Activated naive CD4-positive, alpha-beta T cell treated with anti-CD3 and anti-CD28 coated beads, Interleukin-2, amount 10 ng/mL, durations not matched to agents 7 days and 5 days (primary cell): ENCODE measurements at regions not wholly inside any gene's neighbourhood (a gene's known extent, or its start where the extent isn't known, plus 50 kb on each side); places are given as distances from the start of the nearest gene placed in this dataset.

Source experiments
- CTCF ChIA-PET: fragments of 350-600 bp; sonication (Branson Sonifier 250); formaldehyde crosslinking; loops from one replicate; lab custom pipeline; 2021; ENCODE audit warnings: antibody characterized with exemption; lab: Charles Lee
- DNase-seq: peaks from one replicate; pipeline ENCODE4 v3.0.0-alpha.2; 2020
- H3K27ac Mint-ChIP-seq: one replicate; pipeline ENCODE4 v1.8.0; 2021; ENCODE audit warnings: mild to moderate bottlenecking, moderate library complexity, mixed read lengths
- H3K27me3 Mint-ChIP-seq: one replicate; pipeline ENCODE4 v1.8.0; 2021; ENCODE audit warnings: mild to moderate bottlenecking, mixed read lengths
- H3K36me3 Mint-ChIP-seq: one replicate; pipeline ENCODE4 v1.8.0; 2021; ENCODE audit warnings: mixed read lengths
- H3K4me1 Mint-ChIP-seq: one replicate; pipeline ENCODE4 v1.8.0; 2021; ENCODE audit warnings: mixed read lengths
- H3K4me3 Mint-ChIP-seq: one replicate; pipeline ENCODE4 v1.8.0; 2021; ENCODE audit warnings: mild to moderate bottlenecking, moderate library complexity, mixed read lengths
- H3K9me3 Mint-ChIP-seq: one replicate; pipeline ENCODE4 v1.8.0; 2021; ENCODE audit warnings: mixed read lengths

DNA sequence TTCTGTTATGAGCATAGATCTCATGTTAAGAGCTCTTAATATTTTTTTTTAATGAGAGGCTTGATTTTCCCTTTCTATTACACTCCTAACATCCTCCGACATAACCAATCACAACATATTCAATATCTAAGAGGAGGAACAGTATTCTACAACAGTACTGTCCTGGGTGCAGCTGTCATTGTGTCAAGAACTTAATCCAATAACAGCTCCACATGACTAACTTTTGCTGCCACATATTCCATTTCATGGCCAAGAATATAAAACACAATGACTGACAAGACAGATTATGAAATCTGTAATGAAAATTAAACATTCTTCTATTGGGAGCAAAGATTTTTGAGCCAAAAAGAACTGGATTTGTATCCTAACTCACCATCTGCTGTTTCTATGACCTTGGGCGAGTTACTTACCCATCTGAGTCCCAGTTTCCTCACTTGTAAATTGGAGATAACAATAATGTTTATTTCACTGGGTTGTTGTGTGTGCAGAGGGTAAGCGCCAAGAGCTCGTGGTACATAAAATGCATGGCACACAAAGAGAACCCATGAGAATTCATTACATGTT lies 405.6 kb downstream of the SPRY1 start:
- Mint-ChIP-seq H3K4me3 (no peak overlapping the region), H3K27ac (no peak overlapping the region), H3K27me3 (peaks cover 3% of the 10 kb centered on the region), H3K4me1 (no peaks in the 10 kb centered on the region), H3K9me3 (no peaks in the 10 kb centered on the region), H3K36me3 (no peaks in the 10 kb centered on the region)
- CTCF ChIA-PET: no interaction called here
- no peak for DNase-seq

DNA sequence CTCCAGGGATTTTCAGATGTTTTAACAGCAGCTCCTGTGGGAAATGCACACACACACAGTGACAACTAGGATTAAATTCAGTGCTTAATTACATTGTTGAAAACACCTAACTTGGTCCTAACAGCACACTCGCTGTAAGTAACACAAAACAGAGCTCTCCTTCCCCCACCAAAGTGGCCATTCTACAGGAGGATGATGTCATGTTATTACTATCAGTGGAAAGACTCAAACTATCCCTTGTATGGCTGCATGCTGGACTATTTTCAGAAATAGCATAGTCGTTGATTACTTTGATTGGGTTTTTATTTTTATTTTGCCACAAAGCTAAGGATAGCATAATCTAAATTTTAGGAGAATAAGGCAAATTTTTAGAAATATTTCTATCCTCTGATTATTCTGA lies 406.3 kb downstream of the SPRY1 start:
- peaks cover 3% of the 10 kb centered on the region for H3K27me3 Mint-ChIP-seq
- H3K36me3 Mint-ChIP-seq: no peaks in the 10 kb centered on the region
- no peak overlapping the region for H3K4me3 Mint-ChIP-seq
- CTCF ChIA-PET: no interaction called here
- no peak for DNase-seq
- no peaks in the 10 kb centered on the region for H3K4me1 Mint-ChIP-seq
- H3K9me3 Mint-ChIP-seq: no peaks in the 10 kb centered on the region
- no peak overlapping the region for H3K27ac Mint-ChIP-seq

DNA sequence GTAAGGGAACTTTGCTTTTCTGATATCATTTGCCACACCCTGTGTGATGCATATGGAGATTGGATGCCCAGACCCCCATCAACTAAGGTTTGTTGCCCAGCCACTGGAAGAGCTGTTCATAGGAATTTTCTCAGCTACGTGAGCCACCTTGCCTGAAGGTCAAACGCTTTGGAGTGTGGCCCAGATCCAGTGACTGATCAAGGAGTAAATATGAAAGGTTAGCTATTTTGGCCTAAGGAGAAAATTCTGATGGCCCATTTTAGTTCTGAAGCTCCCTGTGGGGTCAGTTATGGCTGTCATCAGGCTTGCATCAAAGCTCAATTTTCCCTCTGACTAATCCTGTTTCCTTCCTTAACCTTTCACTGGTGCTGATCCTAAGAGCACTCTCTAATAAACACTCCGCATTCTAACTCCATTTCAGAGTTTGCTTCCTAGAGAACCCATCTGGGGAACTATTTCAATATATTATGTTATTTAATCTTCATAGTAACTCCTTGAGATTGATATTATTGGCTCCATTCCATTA lies 407.7 kb downstream of the SPRY1 start:
- Mint-ChIP-seq H3K36me3 (no peaks in the 10 kb centered on the region), H3K4me3 (no peak overlapping the region), H3K27ac (no peak overlapping the region), H3K4me1 (no peaks in the 10 kb centered on the region), H3K9me3 (no peaks in the 10 kb centered on the region), H3K27me3 (no peaks in the 10 kb centered on the region)
- no peak for DNase-seq
- CTCF ChIA-PET: no interaction called here

DNA sequence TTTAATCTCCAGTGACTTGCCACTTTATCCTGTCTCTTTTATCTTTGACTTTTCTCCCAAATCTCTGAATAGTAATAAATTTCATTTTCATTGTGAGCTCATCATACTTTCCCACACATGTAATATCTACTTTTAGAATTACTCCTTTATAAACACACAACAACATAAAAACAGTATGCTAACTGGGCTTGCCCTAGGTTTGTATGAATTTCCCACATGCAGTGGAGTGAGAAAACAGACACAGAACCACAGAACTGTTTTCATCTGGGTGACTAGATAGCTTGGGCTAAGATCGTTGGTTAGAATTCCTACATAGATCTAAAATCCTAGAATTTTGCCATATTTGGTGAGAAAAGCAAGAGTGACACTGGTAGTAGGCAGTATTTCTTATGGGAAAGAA lies 409.5 kb downstream of the SPRY1 start:
- Mint-ChIP-seq H3K36me3 (no peaks in the 10 kb centered on the region), H3K27me3 (no peaks in the 10 kb centered on the region), H3K27ac (no peak overlapping the region), H3K9me3 (no peaks in the 10 kb centered on the region), H3K4me1 (no peaks in the 10 kb centered on the region), H3K4me3 (no peak overlapping the region)
- CTCF ChIA-PET: interaction anchor here (1.1 kb wide), 1 partner anchor 33 kb away, joined by 4 read pairs; no protein-coding TSS in a partner anchor
- DNase-seq: no peak

DNA sequence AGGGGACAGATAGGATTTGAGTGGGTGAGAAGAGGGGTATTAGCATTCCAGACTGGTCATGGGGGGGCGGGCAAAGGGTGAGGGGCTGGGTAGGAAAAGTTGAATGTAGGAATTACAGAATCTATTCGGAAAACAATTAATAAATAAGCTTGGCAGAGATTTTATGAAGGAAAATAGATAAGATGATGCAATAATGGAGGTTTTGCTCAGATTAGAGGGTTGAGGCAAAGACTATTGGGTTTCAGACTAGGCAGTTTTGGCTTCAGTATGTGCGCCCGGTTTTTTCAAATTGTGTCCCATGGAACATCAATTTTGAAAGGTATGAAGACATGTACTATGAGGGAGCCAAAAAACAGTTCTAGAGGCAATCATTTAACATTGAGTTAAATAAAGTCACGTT lies 410.6 kb downstream of the SPRY1 start:
- CTCF ChIA-PET: no interaction called here
- no peak for DNase-seq
- H3K36me3 Mint-ChIP-seq: no peaks in the 10 kb centered on the region
- H3K4me3 Mint-ChIP-seq: no peak overlapping the region
- H3K27me3 Mint-ChIP-seq: no peaks in the 10 kb centered on the region
- no peaks in the 10 kb centered on the region for H3K9me3 Mint-ChIP-seq
- H3K4me1 Mint-ChIP-seq: no peaks in the 10 kb centered on the region
- H3K27ac Mint-ChIP-seq: no peak overlapping the region

DNA sequence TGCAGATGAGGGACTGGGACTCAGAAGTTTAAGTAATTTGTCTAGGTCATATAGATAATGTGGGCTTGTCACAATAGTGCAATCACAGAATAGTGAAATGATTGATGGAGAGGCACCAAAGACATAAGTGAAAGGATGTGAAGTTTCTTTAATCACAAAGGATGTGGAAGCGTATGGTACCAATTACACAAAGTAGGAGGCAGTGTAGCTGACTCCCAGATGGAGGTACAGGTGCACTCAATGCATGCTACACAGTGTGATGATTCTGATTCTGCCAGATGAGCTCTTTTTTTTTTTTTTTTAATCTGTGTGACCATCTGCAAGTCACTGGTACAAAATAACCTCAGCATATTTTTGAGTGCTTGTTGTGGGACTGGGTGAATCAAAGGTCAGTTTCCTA lies 411.3 kb downstream of the SPRY1 start:
- no peak overlapping the region for H3K4me3 Mint-ChIP-seq
- H3K9me3 Mint-ChIP-seq: no peaks in the 10 kb centered on the region
- H3K27me3 Mint-ChIP-seq: no peaks in the 10 kb centered on the region
- DNase-seq: no peak
- CTCF ChIA-PET: no interaction called here
- no peak overlapping the region for H3K27ac Mint-ChIP-seq
- H3K4me1 Mint-ChIP-seq: no peaks in the 10 kb centered on the region
- no peaks in the 10 kb centered on the region for H3K36me3 Mint-ChIP-seq

DNA sequence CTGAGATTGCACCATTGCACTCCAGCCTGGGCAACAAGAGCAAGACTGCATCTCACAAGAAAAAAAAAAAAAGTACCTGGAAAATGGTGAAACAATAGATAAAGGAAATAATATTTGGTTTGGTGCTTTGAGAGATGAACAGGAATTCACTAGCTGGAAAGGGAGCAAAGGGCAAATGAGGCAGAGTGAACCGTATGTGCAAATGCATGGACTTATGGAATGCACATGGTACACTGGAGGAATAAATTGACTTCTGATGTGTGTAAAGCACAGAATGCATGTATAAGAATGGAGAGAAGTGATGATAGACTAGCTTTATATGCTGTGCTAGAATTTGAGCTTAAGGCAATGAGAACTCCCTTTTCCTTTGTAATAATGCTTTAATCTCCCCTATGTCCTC lies 413.3 kb downstream of the SPRY1 start:
- H3K36me3 Mint-ChIP-seq: no peaks in the 10 kb centered on the region
- H3K9me3 Mint-ChIP-seq: no peaks in the 10 kb centered on the region
- DNase-seq: no peak
- H3K4me1 Mint-ChIP-seq: no peaks in the 10 kb centered on the region
- CTCF ChIA-PET: no interaction called here
- H3K27ac Mint-ChIP-seq: no peak overlapping the region
- H3K4me3 Mint-ChIP-seq: no peak overlapping the region
- H3K27me3 Mint-ChIP-seq: no peaks in the 10 kb centered on the region

DNA sequence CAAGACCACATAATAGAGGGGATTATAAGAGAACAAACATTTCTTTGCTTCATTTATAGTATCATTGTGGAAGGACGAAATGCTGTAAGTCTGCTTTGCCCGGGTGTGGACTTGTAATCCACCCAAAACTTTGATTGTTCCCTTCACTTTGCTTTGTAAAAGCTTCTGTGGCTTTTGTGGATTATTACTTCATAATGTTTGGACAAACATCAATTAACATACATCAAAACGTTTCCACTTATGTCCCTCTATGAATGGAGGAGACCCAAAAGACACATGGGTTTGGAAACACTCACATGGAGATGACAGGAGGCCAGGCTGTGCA lies 415.4 kb downstream of the SPRY1 start:
- no peak overlapping the region for H3K27ac Mint-ChIP-seq
- no peaks in the 10 kb centered on the region for H3K9me3 Mint-ChIP-seq
- H3K4me3 Mint-ChIP-seq: no peak overlapping the region
- no peaks in the 10 kb centered on the region for H3K36me3 Mint-ChIP-seq
- CTCF ChIA-PET: no interaction called here
- no peaks in the 10 kb centered on the region for H3K4me1 Mint-ChIP-seq
- H3K27me3 Mint-ChIP-seq: no peaks in the 10 kb centered on the region
- DNase-seq: no peak

DNA sequence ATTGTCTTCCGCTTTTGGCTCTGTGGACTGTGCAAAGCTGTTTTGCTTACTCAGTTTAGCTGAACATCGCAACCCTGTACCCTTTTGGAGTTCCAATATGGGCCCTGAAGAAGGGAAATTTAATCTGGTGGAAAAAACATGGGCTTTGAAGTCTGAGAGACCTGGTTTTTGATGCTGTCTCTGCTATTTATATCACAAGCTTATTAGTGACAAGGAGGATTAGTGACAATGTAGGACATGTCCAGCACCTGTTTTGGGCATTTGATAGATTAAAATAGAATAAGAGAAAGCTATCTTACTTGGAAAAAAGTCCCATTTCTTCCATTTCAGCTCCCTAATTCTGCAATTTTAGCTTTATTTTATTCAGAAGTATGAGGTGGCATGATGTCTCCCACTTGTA lies 417.3 kb downstream of the SPRY1 start:
- Mint-ChIP-seq H3K9me3 (no peaks in the 10 kb centered on the region), H3K36me3 (no peaks in the 10 kb centered on the region), H3K27me3 (no peaks in the 10 kb centered on the region), H3K4me1 (no peaks in the 10 kb centered on the region), H3K4me3 (no peak overlapping the region), H3K27ac (no peak overlapping the region)
- DNase-seq: no peak
- CTCF ChIA-PET: no interaction called here

DNA sequence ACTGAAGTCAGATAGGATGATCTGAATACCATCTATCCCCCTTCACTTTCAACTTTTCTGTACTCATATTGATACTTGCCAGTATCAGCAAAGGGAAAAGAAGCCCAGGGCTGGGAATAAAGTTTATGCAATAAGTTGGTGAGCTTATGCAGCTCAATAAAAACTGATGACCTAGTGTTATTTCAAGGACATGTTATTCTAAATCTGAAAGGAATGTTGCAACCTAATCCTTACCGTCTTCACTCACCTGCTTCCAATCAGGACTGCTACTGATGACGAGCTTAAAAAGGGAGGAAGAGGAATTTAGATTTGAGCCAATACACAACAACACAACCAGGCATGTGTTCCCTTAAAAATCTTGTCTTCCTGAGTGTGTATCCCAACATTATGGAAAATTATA lies 419.9 kb downstream of the SPRY1 start:
- no peak overlapping the region for H3K4me3 Mint-ChIP-seq

DNA sequence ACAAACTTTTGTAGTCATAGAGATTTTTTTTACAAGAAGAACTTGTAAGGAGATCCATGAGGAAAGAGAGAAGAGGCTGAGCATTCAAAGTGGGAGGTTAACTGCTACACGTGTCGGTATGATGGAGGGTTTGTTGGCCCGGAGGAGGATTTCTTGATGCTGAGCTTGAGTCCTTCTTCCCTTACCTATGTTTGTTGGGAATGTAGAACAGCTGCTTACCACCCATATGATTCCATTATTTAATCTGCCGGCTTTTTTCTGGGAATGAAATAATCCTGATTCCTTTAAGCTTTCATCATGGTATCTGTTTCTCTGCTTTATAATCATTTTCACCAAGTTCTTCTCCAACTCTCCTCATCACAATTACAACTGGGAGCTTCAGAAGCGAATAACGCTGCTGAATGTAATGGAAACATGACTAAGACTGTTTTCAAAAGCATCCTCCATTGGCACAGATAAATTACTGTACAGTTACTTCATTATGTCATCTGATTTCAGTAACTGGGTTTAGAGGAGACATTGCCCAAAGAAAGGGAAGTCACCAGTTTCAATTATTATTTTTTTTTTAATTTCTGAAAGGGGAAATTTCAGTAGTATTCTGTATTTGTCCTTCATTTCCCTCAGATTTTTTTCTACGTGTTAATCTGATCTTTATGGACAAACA lies 420.6 kb downstream of the SPRY1 start:
- CTCF ChIA-PET: no interaction called here
- no peak for DNase-seq
- H3K9me3 Mint-ChIP-seq: no peaks in the 10 kb centered on the region
- no peak overlapping the region for H3K27ac Mint-ChIP-seq
- no peaks in the 10 kb centered on the region for H3K27me3 Mint-ChIP-seq
- no peaks in the 10 kb centered on the region for H3K36me3 Mint-ChIP-seq
- H3K4me3 Mint-ChIP-seq: no peak overlapping the region
- no peaks in the 10 kb centered on the region for H3K4me1 Mint-ChIP-seq

More for the DNA sequence above, 419.9 kb downstream of the SPRY1 start:
- Mint-ChIP-seq H3K36me3 (no peaks in the 10 kb centered on the region), H3K9me3 (no peaks in the 10 kb centered on the region), H3K4me1 (no peaks in the 10 kb centered on the region), H3K27me3 (no peaks in the 10 kb centered on the region), H3K27ac (no peak overlapping the region)
- CTCF ChIA-PET: no interaction called here
- DNase-seq: no peak

DNA sequence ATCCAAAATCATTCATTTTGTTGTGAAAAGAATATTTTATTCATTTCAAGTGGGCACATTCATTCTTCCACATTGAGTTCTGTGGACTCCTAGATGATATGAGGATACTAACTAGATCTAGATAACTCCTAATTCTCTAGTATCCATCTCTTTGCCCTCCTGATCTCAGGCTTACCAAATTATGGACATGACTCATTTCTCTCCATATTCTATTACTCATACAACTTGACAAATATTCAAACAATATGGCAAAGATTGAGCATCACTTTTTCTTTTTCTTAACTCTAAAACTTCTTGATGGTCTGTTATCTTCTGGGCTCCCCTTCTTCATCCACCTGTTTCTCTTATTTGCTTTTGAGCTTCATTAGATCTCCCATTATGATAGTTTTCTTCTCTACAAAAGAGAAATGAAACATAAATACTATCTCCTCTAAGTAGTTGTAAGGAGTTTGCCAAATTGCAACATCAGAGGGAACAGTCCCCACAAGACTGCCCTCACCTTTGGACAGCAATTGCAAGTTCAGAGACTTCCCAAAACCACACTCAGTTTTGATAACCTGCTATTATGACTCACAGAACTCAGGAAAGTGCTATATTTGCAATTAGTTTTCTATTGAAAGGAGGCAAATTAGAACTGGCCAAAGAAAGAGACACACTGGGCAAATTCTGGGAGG lies 422.9 kb downstream of the SPRY1 start:
- H3K27me3 Mint-ChIP-seq: no peaks in the 10 kb centered on the region
- no peak for DNase-seq
- no peak overlapping the region for H3K4me3 Mint-ChIP-seq
- no peaks in the 10 kb centered on the region for H3K4me1 Mint-ChIP-seq
- no peak overlapping the region for H3K27ac Mint-ChIP-seq
- H3K36me3 Mint-ChIP-seq: no peaks in the 10 kb centered on the region
- CTCF ChIA-PET: no interaction called here
- H3K9me3 Mint-ChIP-seq: no peaks in the 10 kb centered on the region

DNA sequence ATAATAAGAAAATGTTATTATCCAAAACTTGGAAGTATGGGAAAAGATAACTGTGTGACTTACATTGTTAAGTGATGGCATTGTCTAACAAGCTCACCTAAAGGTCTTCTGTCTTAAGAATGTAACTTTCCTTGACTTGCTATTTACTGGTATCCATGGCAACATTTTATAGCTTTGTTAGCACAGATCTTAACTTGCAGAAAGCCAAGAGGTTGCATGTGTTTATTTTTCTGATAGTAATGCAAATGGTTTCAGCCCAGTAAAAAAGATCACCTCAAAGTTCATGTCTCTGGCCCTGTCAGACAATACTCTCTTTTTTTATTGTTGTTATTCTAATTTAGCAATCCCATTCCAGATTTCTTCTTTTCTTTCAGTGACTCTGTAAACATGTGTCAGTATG lies 425.3 kb downstream of the SPRY1 start:
- Mint-ChIP-seq H3K4me3 (no peak overlapping the region), H3K36me3 (no peaks in the 10 kb centered on the region), H3K27ac (no peak overlapping the region), H3K9me3 (no peaks in the 10 kb centered on the region), H3K4me1 (no peaks in the 10 kb centered on the region), H3K27me3 (no peaks in the 10 kb centered on the region)
- no peak for DNase-seq
- CTCF ChIA-PET: no interaction called here

DNA sequence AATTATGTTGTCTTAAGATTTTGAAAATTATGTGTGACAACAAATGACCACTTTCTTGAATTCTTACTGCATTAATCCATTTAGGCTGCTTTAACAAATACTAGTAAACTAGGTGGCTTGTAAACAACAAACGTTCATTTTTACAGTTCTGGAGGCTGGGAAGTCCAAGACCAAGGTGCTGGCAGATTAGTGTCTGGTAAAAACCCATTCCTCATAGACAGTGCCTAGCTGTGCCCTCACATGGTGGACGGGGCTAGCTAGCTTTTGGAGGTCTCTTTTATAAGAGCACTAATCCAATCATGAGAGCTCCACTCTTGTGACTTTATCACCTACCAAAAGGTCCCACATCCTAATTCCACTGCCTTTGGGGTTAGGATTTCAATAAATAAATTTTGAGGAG lies 425.8 kb downstream of the SPRY1 start:
- Mint-ChIP-seq H3K27me3 (no peaks in the 10 kb centered on the region), H3K27ac (no peak overlapping the region), H3K4me3 (no peak overlapping the region), H3K4me1 (no peaks in the 10 kb centered on the region), H3K36me3 (no peaks in the 10 kb centered on the region), H3K9me3 (no peaks in the 10 kb centered on the region)
- CTCF ChIA-PET: no interaction called here
- DNase-seq: no peak

DNA sequence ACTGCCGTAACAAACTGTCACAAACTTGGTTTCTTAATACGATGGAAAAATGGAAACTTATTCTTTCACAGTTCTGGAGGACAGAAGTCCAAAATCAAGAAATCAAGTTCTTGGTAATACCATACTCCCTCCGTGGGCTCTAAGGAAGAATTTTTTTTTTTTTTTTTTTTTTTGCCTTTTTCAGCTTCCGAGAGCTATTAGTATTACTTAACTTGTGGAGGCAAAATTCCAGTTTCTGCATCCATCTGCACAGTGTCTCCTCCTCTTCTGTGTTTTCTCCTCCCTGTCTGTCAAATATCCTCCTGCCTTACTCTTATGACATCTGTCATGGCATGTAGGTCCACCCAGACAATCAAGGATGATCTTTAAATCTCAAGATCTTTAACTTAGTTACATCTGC lies 426.6 kb downstream of the SPRY1 start:
- CTCF ChIA-PET: no interaction called here
- Mint-ChIP-seq H3K4me3 (no peak overlapping the region), H3K9me3 (no peaks in the 10 kb centered on the region), H3K27ac (no peak overlapping the region), H3K36me3 (no peaks in the 10 kb centered on the region), H3K27me3 (no peaks in the 10 kb centered on the region), H3K4me1 (no peaks in the 10 kb centered on the region)
- DNase-seq: no peak
